IMR-90 (cell line): ENCODE measurements at regions not wholly inside any gene's neighbourhood (a gene's known extent, or its start where the extent isn't known, plus 50 kb on each side); places are given as distances from the start of the nearest gene placed in this dataset.

Experiments used
- ATAC-seq: fragments of 200-7000 bp; cut with Tn5 transposase; 2 replicates; pipeline ENCODE4 v1.9.1; 2020; ENCODE audit warnings: low read depth, mild to moderate bottlenecking, moderate library complexity
- BruUV-seq: library from RNA; stranded (reverse); fragments of 400-500 nt; replicated peaks from 2 replicates; lab custom pipeline; 2021; lab: Mats Ljungman, UMichigan
- CTCF ChIA-PET: fragments of 300-600 bp; formaldehyde crosslinking; extraction: SDS; loops from one replicate; lab custom pipeline; 2021; ENCODE audit warnings: antibody characterized with exemption; lab: Yijun Ruan, JAX
- POLR2A ChIA-PET: fragments of 300-600 bp; sonication (Branson Sonifier 250); formaldehyde crosslinking; loops from one replicate; lab custom pipeline; 2022; ENCODE audit warnings: antibody characterized with exemption; ENCODE audit not compliant: unreplicated experiment; lab: Charles Lee
- DNase-seq: peaks from one replicate; pipeline ENCODE4 v3.0.0; 2013
- H2AFZ ChIP-seq: replicated peaks from 2 replicates; pipeline ENCODE3; 2013; ENCODE audit warnings: low read length, mild to moderate bottlenecking; ENCODE audit not compliant: poor library complexity
- H2AK5ac ChIP-seq: 2 replicates; pipeline ENCODE4 v1.6.1; 2013; ENCODE audit warnings: low read depth, low read length, inconsistent platforms
- H2AK9ac ChIP-seq: replicated peaks from 2 replicates; pipeline ENCODE3; 2013; ENCODE audit warnings: mild to moderate bottlenecking, low read depth, low read length, moderate library complexity; ENCODE audit not compliant: poor library complexity
- H2BK120ac ChIP-seq: 2 replicates; pipeline ENCODE4 v1.6.1; 2013; ENCODE audit warnings: low read depth, low read length, inconsistent platforms
- H2BK15ac ChIP-seq: 3 replicates; pipeline ENCODE4 v1.6.1; 2013; ENCODE audit warnings: low read depth, low read length, inconsistent platforms
- H2BK20ac ChIP-seq: 2 replicates; pipeline ENCODE4 v1.6.1; 2013; ENCODE audit warnings: low read depth, mild to moderate bottlenecking, inconsistent platforms, low read length, moderate library complexity
- H2BK5ac ChIP-seq: 2 replicates; pipeline ENCODE4 v1.6.1; 2013; ENCODE audit warnings: mild to moderate bottlenecking, low read depth, low read length, inconsistent platforms; ENCODE audit not compliant: poor library complexity, severe bottlenecking
- H3K14ac ChIP-seq: replicated peaks from 2 replicates; pipeline ENCODE4 v1.6.1; 2013; ENCODE audit warnings: low read depth, low read length, inconsistent platforms
- H3K18ac ChIP-seq: 2 replicates; pipeline ENCODE4 v1.6.1; 2013; ENCODE audit warnings: low read depth, low read length, control low read depth
- H3K23ac ChIP-seq: 2 replicates; pipeline ENCODE4 v1.6.1; 2013; ENCODE audit warnings: low read depth, low read length, inconsistent platforms
- H3K27ac ChIP-seq: 2 replicates; pipeline ENCODE4 v1.5.1; 2013; ENCODE audit warnings: mild to moderate bottlenecking, control low read depth, low read length; ENCODE audit not compliant: insufficient read depth
- H3K27me3 ChIP-seq: 2 replicates; pipeline ENCODE4 v1.6.1; 2013; ENCODE audit warnings: low read length; ENCODE audit not compliant: control insufficient read depth, insufficient read depth
- H3K36me3 ChIP-seq: 2 replicates; pipeline ENCODE4 v1.6.1; 2013; ENCODE audit warnings: low read length, mixed read lengths; ENCODE audit not compliant: control insufficient read depth, insufficient read depth
- H3K4ac ChIP-seq: 2 replicates; pipeline ENCODE4 v1.6.1; 2013; ENCODE audit warnings: low read depth, low read length, inconsistent platforms
- H3K4me1 ChIP-seq: 2 replicates; pipeline ENCODE4 v1.6.1; 2013; ENCODE audit warnings: low read length, mixed read lengths; ENCODE audit not compliant: control insufficient read depth, insufficient read depth
- H3K4me2 ChIP-seq: 2 replicates; pipeline ENCODE4 v1.6.1; 2013; ENCODE audit warnings: low read depth, mild to moderate bottlenecking, control low read depth, low read length, moderate library complexity
- H3K4me3 ChIP-seq: 2 replicates; pipeline ENCODE4 v1.5.1; 2013; ENCODE audit warnings: low read depth, mild to moderate bottlenecking, control low read depth, low read length, moderate library complexity; ENCODE audit not compliant: insufficient read depth
- H3K56ac ChIP-seq: 2 replicates; pipeline ENCODE4 v1.6.1; 2013; ENCODE audit warnings: low read length, inconsistent platforms; ENCODE audit not compliant: insufficient read depth; ENCODE audit errors: extremely low read depth
- H3K79me1 ChIP-seq, 2 experiments: 2 replicates each; pipeline ENCODE4 v1.6.1; 2013; ENCODE audit warnings: low read length in 2 of 2, inconsistent platforms in 1 of 2, low read depth in 1 of 2
- H3K9ac ChIP-seq: 2 replicates; pipeline ENCODE4 v1.6.1; 2013; ENCODE audit warnings: low read depth, low read length, control low read depth
- H3K9me1 ChIP-seq: 2 replicates; pipeline ENCODE4 v1.6.1; 2013; ENCODE audit warnings: low read length, inconsistent platforms; ENCODE audit not compliant: insufficient read depth
- H3K9me3 ChIP-seq: 2 replicates; pipeline ENCODE4 v1.6.1; 2013; ENCODE audit warnings: low read length; ENCODE audit not compliant: control insufficient read depth, insufficient read depth
- H4K20me1 ChIP-seq: 2 replicates; pipeline ENCODE4 v1.6.1; 2013; ENCODE audit warnings: low read length, inconsistent platforms; ENCODE audit not compliant: insufficient read depth
- H4K5ac ChIP-seq: 2 replicates; pipeline ENCODE4 v1.6.1; 2013; ENCODE audit warnings: mild to moderate bottlenecking, low read depth, low read length, control low read depth
- H4K8ac ChIP-seq, 2 experiments: 2 replicates each; pipeline ENCODE4 v1.6.1; 2013; ENCODE audit warnings: low read depth in 2 of 2, low read length in 2 of 2, control low read depth in 1 of 2, inconsistent platforms in 1 of 2
- H4K91ac ChIP-seq: 2 replicates; pipeline ENCODE4 v1.6.1; 2013; ENCODE audit warnings: low read depth, low read length, inconsistent platforms; ENCODE audit not compliant: insufficient read depth
- BHLHE40 ChIP-seq: fragments of 150-350 bp; IDR thresholded peaks from 2 replicates; pipeline ENCODE4 v1.6.1; 2016; ENCODE audit warnings: mild to moderate bottlenecking, low read depth, low read length
- CEBPB ChIP-seq: IDR thresholded peaks from 2 replicates; pipeline ENCODE4 v1.6.1; 2012; ENCODE audit warnings: low read depth, low read length, improper control_type of control experiment
- CHD1 ChIP-seq: IDR thresholded peaks from 2 replicates; pipeline ENCODE4 v1.6.1; 2012; ENCODE audit warnings: low read depth, low read length, improper control_type of control experiment
- CTCF ChIP-seq: conservative IDR thresholded peaks from 2 replicates; pipeline ENCODE4 v1.5.1; 2012; ENCODE audit warnings: mild to moderate bottlenecking, low read depth, low read length, improper control_type of control experiment
- FOS ChIP-seq: fragments of 150-350 bp; IDR thresholded peaks from 2 replicates; pipeline ENCODE4 v1.6.1; 2016; ENCODE audit warnings: low read depth, low read length
- MAFK ChIP-seq: IDR thresholded peaks from 2 replicates; pipeline ENCODE4 v1.6.1; 2012; ENCODE audit warnings: low read depth, low read length, improper control_type of control experiment
- MAZ ChIP-seq: IDR thresholded peaks from 2 replicates; pipeline ENCODE4 v1.6.1; 2012; ENCODE audit warnings: low read depth, mild to moderate bottlenecking, low read length, improper control_type of control experiment, moderate library complexity, borderline replicate concordance
- MXI1 ChIP-seq: IDR thresholded peaks from 2 replicates; pipeline ENCODE4 v1.6.1; 2012; ENCODE audit warnings: low read depth, mild to moderate bottlenecking, low read length, moderate library complexity, borderline replicate concordance
- NFE2L2 ChIP-seq: fragments of 150-350 bp; IDR thresholded peaks from 2 replicates; pipeline ENCODE4 v1.6.1; 2016; ENCODE audit warnings: low read depth, mild to moderate bottlenecking, low read length
- POLR2A ChIP-seq: IDR thresholded peaks from 2 replicates; pipeline ENCODE4 v1.6.1; 2012; ENCODE audit warnings: mild to moderate bottlenecking, low read depth, low read length
- RAD21 ChIP-seq: IDR thresholded peaks from 2 replicates; pipeline ENCODE4 v1.6.1; 2012; ENCODE audit warnings: low read length, improper control_type of control experiment
- RCOR1 ChIP-seq: IDR thresholded peaks from 2 replicates; pipeline ENCODE4 v1.6.1; 2012; ENCODE audit warnings: mild to moderate bottlenecking, low read length, improper control_type of control experiment; ENCODE audit not compliant: insufficient replicate concordance
- RFX5 ChIP-seq: IDR thresholded peaks from 2 replicates; pipeline ENCODE4 v1.8.0; 2012; ENCODE audit warnings: low read depth, mild to moderate bottlenecking, low read length, moderate library complexity
- SMC3 ChIP-seq: fragments of 150-350 bp; IDR thresholded peaks from 2 replicates; pipeline ENCODE4 v1.6.1; 2016; ENCODE audit warnings: low read depth, mild to moderate bottlenecking, antibody characterized with exemption, low read length, moderate library complexity
- USF2 ChIP-seq: fragments of 150-350 bp; IDR thresholded peaks from 2 replicates; pipeline ENCODE4 v1.6.1; 2017; ENCODE audit warnings: mild to moderate bottlenecking, antibody characterized with exemption, low read length, low read depth
- WGBS, 2 experiments: methylation state at CpG; one replicate each; pipeline versions ENCODE4 v1.1.5 to v1.1.7; 2013; ENCODE audit warnings: missing lambda C conversion rate in 2 of 2; ENCODE audit not compliant: insufficient read length in 1 of 2; ENCODE audit errors: extremely low coverage in 2 of 2; 5-methylcytosine and 5-hydroxymethylcytosine counted together
- dilution Hi-C: fragments of 300-500 bp; cut with HindIII; formaldehyde crosslinking; loops from one replicate; pipeline ENCODE4 v1.14.3; 2018; ENCODE audit warnings: low sequenced_read_pairs; ENCODE audit not compliant: unreplicated experiment
- in situ Hi-C: fragments of 300-500 bp; cut with MboI; formaldehyde crosslinking; loops from 3 replicates; pipeline ENCODE4 v1.14.3; 2019; ENCODE audit warnings: low sequenced_read_pairs, inconsistent platforms, mixed read lengths
- intact Hi-C: fragments of 100-400 bp; cut with micrococcal nuclease; formaldehyde crosslinking; loops from 2 replicates; pipeline ENCODE4 v1.10.0; 2022
- TF ChIP-seq, protein P1 (sequence below): fragments of 150-350 bp; IDR thresholded peaks from 2 replicates; pipeline ENCODE4 v1.6.1; 2016; ENCODE audit warnings: low read depth, mild to moderate bottlenecking, low read length, moderate library complexity, borderline replicate concordance

- H3K56ac ChIP-seq: no peak overlapping the region
- CTCF ChIA-PET: no interaction called here
These were observed 1388.8 kb downstream of the DSC3 start for GRCh38 chr18:29653671-29654215.

More at GRCh38 chr18:29653671-29654215, 1388.8 kb downstream of the DSC3 start:
- TF ChIP-seq MXI1 (no peak), NFE2L2 (no peak), FOS (no peak), RAD21 (no peak), POLR2A (no peak), MAZ (no peak), RCOR1 (no peak), BHLHE40 (no peak), USF2 (no peak), CHD1 (no peak), CEBPB (no peak), MAFK (no peak), CTCF (no peak), RFX5 (no peak), SMC3 (no peak)
- TF ChIP-seq, protein P1, sequence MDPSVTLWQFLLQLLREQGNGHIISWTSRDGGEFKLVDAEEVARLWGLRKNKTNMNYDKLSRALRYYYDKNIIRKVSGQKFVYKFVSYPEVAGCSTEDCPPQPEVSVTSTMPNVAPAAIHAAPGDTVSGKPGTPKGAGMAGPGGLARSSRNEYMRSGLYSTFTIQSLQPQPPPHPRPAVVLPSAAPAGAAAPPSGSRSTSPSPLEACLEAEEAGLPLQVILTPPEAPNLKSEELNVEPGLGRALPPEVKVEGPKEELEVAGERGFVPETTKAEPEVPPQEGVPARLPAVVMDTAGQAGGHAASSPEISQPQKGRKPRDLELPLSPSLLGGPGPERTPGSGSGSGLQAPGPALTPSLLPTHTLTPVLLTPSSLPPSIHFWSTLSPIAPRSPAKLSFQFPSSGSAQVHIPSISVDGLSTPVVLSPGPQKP: no peak
- Histone ChIP-seq H4K5ac (no peak overlapping the region), H3K18ac (no peak overlapping the region), H3K79me1 (no peaks in the 10 kb centered on the region), H2BK20ac (no peak overlapping the region), H3K9me3 (no peaks in the 10 kb centered on the region), H3K14ac (no peak overlapping the region), H3K4me2 (no peak overlapping the region), H3K36me3 (no peaks in the 10 kb centered on the region), H3K4me1 (no peaks in the 10 kb centered on the region), H3K23ac (no peak overlapping the region), H2BK15ac (no peak overlapping the region), H3K4ac (no peak overlapping the region), H3K9me1 (no peaks in the 10 kb centered on the region), H4K20me1 (no peaks in the 10 kb centered on the region), H2AK5ac (no peak overlapping the region), H4K8ac (no peak overlapping the region), H4K91ac (no peak overlapping the region), H2AFZ (no peak overlapping the region), H3K27me3 (no peaks in the 10 kb centered on the region), H3K4me3 (no peak overlapping the region), H2BK5ac (no peak overlapping the region), H2BK120ac (no peak overlapping the region), H2AK9ac (no peak overlapping the region), H3K27ac (no peak overlapping the region), H3K9ac (no peak overlapping the region)
- ATAC-seq (no peak), DNase-seq (no peak)
- dilution Hi-C loops: no loop called here
- intact Hi-C loops: no loop called here
- POLR2A ChIA-PET: no interaction called here
- in situ Hi-C loops: no loop called here
- no CpG with 5 or more reads among the region's 2 CpGs for WGBS, 2 experiments
- BruUV-seq: no TSS peak
